Ureter (tissue), 1 donor: ENCODE measurements at regions not wholly inside any gene's neighbourhood (a gene's known extent, or its start where the extent isn't known, plus 50 kb on each side); places are given as distances from the start of the nearest gene placed in this dataset.
A peak's percentile ranks its signal among the peaks of the same experiment; 100 is the strongest.

Source experiments
- DNase-seq: peaks from one replicate; pipeline ENCODE4 v3.0.0-alpha.2; 2020; ENCODE audit warnings: low spot score
- donor health status: DM: yes; HTN: yes; CAD: no.

DNA sequence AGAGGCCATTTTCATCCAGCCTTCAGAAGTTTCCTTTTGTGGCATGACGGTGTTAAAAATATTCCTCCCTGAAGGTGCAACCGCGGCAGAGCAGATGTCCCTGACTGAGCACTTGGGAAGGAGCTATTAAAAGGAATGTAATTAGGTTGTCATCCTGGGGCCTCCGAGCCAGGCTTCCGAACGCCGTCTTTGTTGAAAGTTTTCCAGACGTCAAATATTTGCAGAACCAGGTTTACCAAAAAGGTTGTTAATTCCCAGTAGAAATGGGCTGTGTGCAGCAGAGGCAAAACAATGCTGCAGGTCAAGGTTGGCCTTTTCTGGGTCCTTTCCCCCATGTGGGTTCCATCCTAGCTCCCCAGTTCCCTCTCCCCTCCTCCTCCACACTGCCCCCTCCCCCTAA, 88.8 kb upstream of the CALM2 start:
- no peak for DNase-seq

GRCh38 chr2:47264686-47265085, 88.4 kb upstream of the CALM2 start:
- no peak for DNase-seq

- DNase-seq, result no peak
Measured at GRCh38 chr2:47264143-47264542, 87.8 kb upstream of the CALM2 start.

- DNase-seq, result no peak
Measured at GRCh38 chr2:47262657-47263056, 86.3 kb upstream of the CALM2 start.

DNA sequence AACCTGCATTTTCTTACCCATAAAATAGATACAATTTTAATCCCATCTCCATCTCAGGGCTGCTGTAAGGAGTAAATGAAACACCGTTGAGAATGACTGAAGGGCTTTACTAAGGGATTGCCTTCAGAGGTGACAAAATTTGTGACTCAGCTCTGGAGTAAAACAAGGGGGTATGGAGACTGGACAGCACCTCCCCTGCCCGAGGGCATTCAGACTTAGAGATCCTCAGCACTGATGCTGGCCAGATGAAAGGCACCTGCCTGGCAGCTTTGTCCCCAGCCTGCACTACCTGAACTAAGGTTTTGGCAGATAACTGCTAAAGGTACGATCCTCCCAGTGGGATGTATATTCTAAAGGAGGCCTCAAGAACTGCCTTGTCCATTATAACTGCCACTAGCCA, 84.7 kb upstream of the CALM2 start:
- DNase-seq, result no peak

GRCh38 chr2:47259829-47260228, 83.5 kb upstream of the CALM2 start:
- no peak for DNase-seq

DNA sequence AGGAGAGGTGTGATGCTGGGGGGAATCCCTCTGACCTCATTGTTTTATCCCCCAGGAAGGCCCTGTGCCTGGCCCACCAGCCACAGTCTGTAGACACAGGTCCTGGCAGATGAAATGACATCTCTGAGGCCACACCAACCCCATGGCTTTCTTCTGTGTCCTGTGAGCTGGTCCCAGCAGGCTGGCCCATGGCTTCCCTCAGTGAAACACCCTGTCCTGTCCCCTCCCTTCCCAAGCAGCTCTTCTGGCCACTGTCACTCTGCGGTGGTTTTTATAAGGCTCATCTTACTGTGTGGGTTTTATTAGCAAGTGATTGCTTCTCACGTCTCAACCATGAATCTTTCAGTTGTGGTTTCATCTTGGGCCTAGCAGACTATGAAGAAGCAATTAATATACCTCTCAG, 81.6 kb upstream of the CALM2 start:
- no peak for DNase-seq

DNA sequence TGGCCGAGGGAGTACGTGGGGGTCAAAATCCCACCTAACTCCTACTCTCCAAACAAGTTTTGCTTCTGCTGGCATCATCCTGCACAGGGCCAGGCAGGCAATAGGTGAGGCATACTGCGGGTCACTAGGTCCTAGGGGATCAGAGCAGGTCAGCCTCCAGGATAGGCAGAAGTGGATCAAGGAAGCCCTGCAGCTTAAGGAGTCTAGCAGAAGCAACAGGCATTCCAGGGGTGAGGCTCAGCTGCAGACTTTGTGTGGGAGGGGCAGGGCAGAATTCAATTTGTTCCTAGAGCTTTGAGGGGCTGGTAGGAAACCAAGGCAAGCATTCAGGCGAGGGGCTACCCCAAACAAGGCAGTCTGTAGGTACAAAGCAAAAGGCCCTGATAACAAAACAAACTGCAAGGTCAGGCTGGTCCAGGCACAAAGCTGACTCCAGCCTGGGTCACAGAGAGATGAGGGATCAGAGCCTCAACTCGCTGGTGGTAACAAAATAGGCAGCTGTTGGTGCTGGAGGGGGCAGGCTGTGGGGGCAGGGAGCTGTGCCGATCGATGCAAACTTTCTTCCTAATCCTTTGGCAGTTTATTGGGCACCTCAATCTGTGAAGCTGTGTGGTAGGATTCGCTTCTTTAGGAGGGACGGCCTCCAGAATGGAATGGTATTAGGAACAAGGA, 80.2 kb upstream of the CALM2 start:
- DNase-seq, result no peak

- DNase-seq, result no peak
Measured at GRCh38 chr2:47255794-47256193, 79.5 kb upstream of the CALM2 start.

GRCh38 chr2:47254464-47254863, 78.2 kb upstream of the CALM2 start:
- no peak for DNase-seq

GRCh38 chr2:47253447-47253846, 77.1 kb upstream of the CALM2 start:
- DNase-seq, result no peak

- DNase-seq, result no peak
Measured at GRCh38 chr2:47251404-47251675, 75.0 kb upstream of the CALM2 start.

GRCh38 chr2:47250586-47251403, 74.5 kb upstream of the CALM2 start:
- DNase-seq, result no peak

DNA sequence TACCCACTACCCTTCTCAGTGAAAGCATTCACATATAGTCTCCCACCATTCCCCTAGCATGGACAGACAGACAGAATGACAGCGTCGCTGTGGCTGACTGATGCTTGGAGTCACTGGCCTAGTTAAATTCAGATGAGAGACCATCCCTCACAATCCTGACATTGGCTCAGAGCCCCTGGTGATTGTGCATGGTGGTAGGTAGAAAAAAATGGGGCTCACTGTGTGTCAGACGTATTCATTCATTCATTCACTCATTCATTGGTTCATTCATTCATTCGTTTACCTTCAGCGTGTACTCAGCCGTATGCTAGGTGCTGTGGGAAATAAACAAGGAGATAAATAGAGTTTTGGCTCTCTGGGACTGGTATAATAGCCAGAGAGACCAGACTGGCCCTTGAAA, 73.6 kb upstream of the CALM2 start:
- no peak for DNase-seq

- DNase-seq, result no peak
Measured at GRCh38 chr2:47249157-47249900, 73.0 kb upstream of the CALM2 start.

DNA sequence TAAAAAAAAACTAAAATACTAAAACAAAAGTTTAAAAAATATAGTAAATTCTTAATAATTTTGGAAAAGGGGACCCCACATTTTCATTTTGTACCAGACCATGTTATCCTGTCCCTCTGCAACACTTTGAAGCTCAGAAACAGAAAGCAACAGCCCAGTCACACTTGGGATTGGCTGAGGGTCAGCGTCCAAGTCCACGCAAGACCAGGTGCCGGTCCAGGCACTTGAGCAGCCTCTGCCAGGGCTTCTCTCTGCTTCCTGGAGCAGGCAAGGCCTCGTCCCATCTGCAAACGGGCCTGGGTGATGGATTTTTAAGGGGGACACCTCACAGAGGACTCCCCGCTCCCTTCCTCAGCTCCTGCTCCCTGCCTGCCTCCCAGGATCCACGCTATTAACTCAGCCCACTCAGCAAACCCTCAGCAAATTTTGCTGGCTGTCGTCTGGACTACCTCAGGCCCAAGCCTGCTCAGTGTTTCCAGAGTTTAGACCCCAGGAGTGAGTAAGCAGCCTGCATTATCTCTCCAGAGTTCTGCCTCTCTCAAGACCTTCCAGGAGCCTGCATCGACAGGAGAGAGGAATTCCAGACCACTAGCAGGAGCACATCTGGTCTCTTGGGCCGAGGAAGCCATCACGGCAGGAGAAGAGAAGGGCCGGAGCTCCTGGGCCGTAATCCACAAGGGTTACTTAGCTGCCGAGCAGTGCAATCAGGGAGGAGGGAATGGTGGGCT, 67.4 kb upstream of the CALM2 start:
- no peak for DNase-seq

DNA sequence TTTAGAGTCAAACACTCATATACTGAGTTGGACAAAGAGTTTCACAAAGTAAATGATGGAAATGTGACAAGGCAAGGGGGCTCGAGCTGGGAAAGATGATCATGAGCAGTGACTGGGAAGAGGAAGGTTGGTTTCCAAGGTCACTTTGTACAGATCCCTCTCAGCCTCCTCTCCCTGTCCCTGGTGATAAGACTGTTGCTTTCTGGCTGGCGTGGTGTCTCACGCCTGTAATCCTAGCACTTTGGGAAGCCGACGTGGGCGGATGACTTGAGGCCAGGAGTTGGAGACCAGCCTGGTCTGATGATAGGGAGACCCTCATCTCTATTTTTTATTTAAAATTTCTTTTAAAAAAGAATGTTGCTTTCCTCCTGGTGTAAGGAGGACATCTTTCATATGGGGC, 65.4 kb upstream of the CALM2 start:
- no peak for DNase-seq

GRCh38 chr2:47239119-47239969, 63.0 kb upstream of the CALM2 start:
- DNase-seq, result no peak

GRCh38 chr2:47238638-47239037, 62.3 kb upstream of the CALM2 start:
- DNase-seq, result no peak

DNA sequence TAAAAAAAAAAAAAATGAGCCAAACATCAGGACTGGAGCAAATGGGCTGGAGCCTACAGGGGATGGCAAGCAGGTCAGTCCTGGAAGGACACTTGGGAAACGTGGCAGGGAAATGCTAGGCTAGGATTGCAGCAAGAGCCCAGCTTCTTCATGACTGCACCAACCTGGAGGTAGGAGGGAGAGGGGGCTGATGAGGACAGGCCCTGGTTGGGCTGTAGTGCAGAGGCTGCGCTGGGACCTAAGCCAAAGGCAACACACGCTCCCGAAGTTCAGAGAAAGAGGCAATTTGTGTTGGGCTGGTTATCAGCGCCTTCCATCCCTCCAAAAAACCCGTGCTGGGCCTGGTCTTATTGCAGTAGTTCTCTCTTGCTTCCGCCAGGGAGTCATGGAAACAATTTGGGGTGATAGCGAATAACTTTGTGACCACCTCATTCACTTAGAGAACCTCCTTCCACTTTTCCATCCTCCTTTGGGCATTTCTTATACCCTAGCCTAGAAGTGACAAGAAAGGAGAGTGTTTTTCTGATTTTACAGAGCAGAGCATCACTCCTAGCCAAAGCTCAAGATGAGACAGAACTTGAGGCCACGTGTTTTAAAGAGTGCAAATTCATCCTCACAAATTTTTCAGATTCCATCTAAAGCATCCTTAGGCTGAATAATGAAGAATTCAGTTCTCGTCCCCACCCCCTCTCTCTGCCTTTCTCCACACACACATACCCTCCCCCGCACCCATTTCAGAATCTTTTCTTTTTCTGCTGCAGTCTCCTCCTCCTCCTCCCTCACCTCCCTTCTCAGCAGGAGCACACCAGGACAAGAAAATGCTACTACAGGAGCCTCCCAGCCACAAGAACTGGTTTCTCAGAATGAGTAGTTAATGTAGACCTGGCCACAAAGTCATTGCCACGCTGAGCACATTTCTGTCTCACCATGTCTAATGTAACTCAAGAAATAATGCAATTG, 61.3 kb upstream of the CALM2 start:
- DNase-seq, result peak; percentile 67
